HG02970 (cell line): ENCODE measurements at regions not wholly inside any gene's neighbourhood (a gene's known extent, or its start where the extent isn't known, plus 50 kb on each side); places are given as distances from the start of the nearest gene placed in this dataset.

Experiments
- ATAC-seq: cut with Tn5 transposase; IDR thresholded peaks from one replicate; pipeline ENCODE4 v1.9.1; 2021; ENCODE audit warnings: mild to moderate bottlenecking, moderate library complexity, moderate number of reproducible peaks; ENCODE audit not compliant: unreplicated experiment, low FRiP score

GRCh38 chr9:6703898-6704639, 53.7 kb upstream of the KDM4C start:
- peak; percentile 85 for ATAC-seq

DNA sequence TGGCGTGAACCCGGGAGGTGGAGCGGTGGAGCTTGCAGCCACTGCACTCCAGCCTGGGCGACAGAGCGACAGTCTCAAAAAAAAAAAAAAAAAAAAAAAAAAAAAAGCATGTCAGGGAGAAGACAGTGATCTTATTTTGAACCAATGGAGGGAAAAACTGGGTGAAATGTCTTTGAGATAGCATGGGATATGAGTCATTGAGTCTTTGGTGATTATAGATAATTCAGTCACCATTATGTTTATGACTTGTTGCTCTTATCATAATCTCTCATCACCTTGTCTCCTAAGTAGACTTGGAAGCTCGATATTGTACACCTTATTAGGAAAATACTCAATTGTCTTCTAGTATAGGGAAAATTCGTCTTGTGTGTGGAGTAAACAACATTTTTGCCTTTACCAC, 55.1 kb upstream of the KDM4C start:
- ATAC-seq = no peak

GRCh38 chr9:6696178-6696577, 50.6 kb upstream of the GLDC start:
- ATAC-seq = no peak

GRCh38 chr9:6695121-6695814, 49.7 kb upstream of the GLDC start:
- no peak for ATAC-seq
